Suppressor macrophage treated with lipopolysaccharide for 1 hour (primary cell): ENCODE measurements at regions not wholly inside any gene's neighbourhood (a gene's known extent, or its start where the extent isn't known, plus 50 kb on each side); places are given as distances from the start of the nearest gene placed in this dataset.
"Not testable (repeated sequence)": the region's sequence is repeated elsewhere in the genome, so short reads cannot be mapped to it uniquely, and the experiment has no call there.

ENCODE experiments used
- DNase-seq, 3 donors: peaks; one replicate each; pipeline ENCODE4 v3.0.0-alpha.2; 2020 to 2022

- DNase-seq: peak; percentile 82 to 90 (median 86)
Observed at GRCh38 chr7:69433081-69433480, 165.2 kb upstream of the AUTS2 start.

GRCh38 chr7:69434398-69434815 is 163.9 kb upstream of the AUTS2 start:
- DNase-seq: no peak

- no peak for DNase-seq
Observed at GRCh38 chr7:69435711-69436110, 162.6 kb upstream of the AUTS2 start.

GRCh38 chr7:69436946-69437345 is 161.3 kb upstream of the AUTS2 start:
- DNase-seq: peak in 2 of 3 donors; percentile 23 to 26

GRCh38 chr7:69438584-69439412 is 159.5 kb upstream of the AUTS2 start:
- no peak for DNase-seq

- no peak for DNase-seq
Observed at GRCh38 chr7:69439636-69440325, 158.5 kb upstream of the AUTS2 start.

GRCh38 chr7:69440976-69441375 is 157.3 kb upstream of the AUTS2 start:
- DNase-seq: no peak

GRCh38 chr7:69443136-69443535 is 155.1 kb upstream of the AUTS2 start:
- DNase-seq: no peak

- no peak for DNase-seq
Observed at GRCh38 chr7:69445541-69445940, 152.7 kb upstream of the AUTS2 start.

- DNase-seq: not testable (repeated sequence)
Observed at GRCh38 chr7:69446213-69446612, 152.1 kb upstream of the AUTS2 start.

- no peak for DNase-seq
Observed at GRCh38 chr7:69448071-69448470, 150.2 kb upstream of the AUTS2 start.

GRCh38 chr7:69450456-69450855 is 147.8 kb upstream of the AUTS2 start:
- DNase-seq: no peak

GRCh38 chr7:69451715-69452114 is 146.6 kb upstream of the AUTS2 start:
- DNase-seq: no peak

- no peak for DNase-seq
Observed at GRCh38 chr7:69452797-69453196, 145.5 kb upstream of the AUTS2 start.

GRCh38 chr7:69457595-69458504 is 140.4 kb upstream of the AUTS2 start:
- no peak for DNase-seq

GRCh38 chr7:69464035-69464434 is 134.2 kb upstream of the AUTS2 start:
- no peak for DNase-seq

GRCh38 chr7:69465262-69465661 is 133.0 kb upstream of the AUTS2 start:
- no peak for DNase-seq

- no peak for DNase-seq
Observed at GRCh38 chr7:69467826-69468225, 130.4 kb upstream of the AUTS2 start.

- no peak for DNase-seq
Observed at GRCh38 chr7:69476416-69476815, 121.9 kb upstream of the AUTS2 start.

GRCh38 chr7:69482676-69483075 is 115.6 kb upstream of the AUTS2 start:
- no peak for DNase-seq

- DNase-seq: no peak
Observed at GRCh38 chr7:69489533-69489932, 108.7 kb upstream of the AUTS2 start.

- no peak for DNase-seq
Observed at GRCh38 chr7:69498671-69499070, 99.6 kb upstream of the AUTS2 start.

- no peak for DNase-seq
Observed at GRCh38 chr7:69502358-69502757, 95.9 kb upstream of the AUTS2 start.
